HepG2 (cell line): ENCODE measurements at regions not wholly inside any gene's neighbourhood (a gene's known extent, or its start where the extent isn't known, plus 50 kb on each side); places are given as distances from the start of the nearest gene placed in this dataset.
"Not testable (repeated sequence)": the region's sequence is repeated elsewhere in the genome, so short reads cannot be mapped to it uniquely, and the experiment has no call there.

Source experiments
- ATAC-seq: fragments of 200-7000 bp; cut with Tn5 transposase; 3 replicates; pipeline ENCODE4 v1.9.1; 2020; ENCODE audit warnings: mild to moderate bottlenecking, moderate library complexity
- BruUV-seq: library from RNA; stranded (reverse); fragments of 400-500 nt; replicated peaks from 2 replicates; lab custom pipeline; 2021; lab: Mats Ljungman, UMichigan
- CTCF ChIA-PET: fragments of 300-600 bp; formaldehyde crosslinking; extraction: SDS; loops from one replicate; lab custom pipeline; 2021; ENCODE audit warnings: low total read pairs, inconsistent platforms, low intra/inter-chr PET ratio; lab: Yijun Ruan, JAX
- POLR2A ChIA-PET: fragments of 350-600 bp; sonication (Branson Sonifier 250); formaldehyde crosslinking; loops from one replicate; lab custom pipeline; 2020; ENCODE audit warnings: antibody characterized with exemption, inconsistent platforms; lab: Yijun Ruan, JAX
- DNase-seq: peaks from one replicate; pipeline ENCODE4 v3.0.0-alpha.2; 2015; ENCODE audit warnings: low spot score
- FAIRE-seq: peaks from 3 replicates; lab custom pipeline; 2011; peaks lifted over from hg19 to GRCh38; lab: Jason Lieb, UNC
- H2AFZ ChIP-seq: one replicate; pipeline ENCODE4 v1.6.1; 2011; ENCODE audit warnings: low read length, inconsistent platforms
- H3K27ac ChIP-seq: fragments of 300-600 bp; 3 replicates; pipeline ENCODE4 v1.8.0; 2011; ENCODE audit warnings: mixed run types, mild to moderate bottlenecking, mixed read lengths, low read length, inconsistent platforms; ENCODE audit not compliant: insufficient read depth; ENCODE audit errors: extremely low read length
- H3K27me3 ChIP-seq, 2 experiments: fragments of 200-600 bp in 1 of 2; 2 replicates in 1 of 2; 3 replicates in 1 of 2; pipeline versions ENCODE4 v1.6.0 to v1.8.0; 2011; ENCODE audit warnings: low read length in 2 of 2, mild to moderate bottlenecking in 2 of 2, moderate library complexity in 2 of 2, inconsistent platforms in 1 of 2; ENCODE audit not compliant: insufficient read depth in 2 of 2, control insufficient read depth in 1 of 2
- H3K36me3 ChIP-seq, 2 experiments: fragments of 200-600 bp in 1 of 2; replicated peaks in 1 of 2; 2 replicates in 1 of 2; 3 replicates in 1 of 2; pipeline versions ENCODE4 v1.5.1 to v1.8.0; 2011; ENCODE audit warnings: low read length in 2 of 2, inconsistent platforms in 1 of 2; ENCODE audit not compliant: insufficient read depth in 2 of 2, control insufficient read depth in 1 of 2
- H3K4me1 ChIP-seq: 2 replicates; pipeline ENCODE4 v1.5.1; 2012; ENCODE audit warnings: low read length, inconsistent platforms; ENCODE audit not compliant: insufficient read depth
- H3K4me2 ChIP-seq: 2 replicates; pipeline ENCODE4 v1.6.0; 2011; ENCODE audit warnings: low read depth, low read length, inconsistent platforms
- H3K4me3 ChIP-seq, 3 experiments: fragments of 200-600 bp in 1 of 3; sonication (generic), shearing (Covaris generic) in 1 of 3; replicated peaks in 1 of 3; 2 replicates each; pipeline ENCODE4 v1.5.1; 2011 to 2016; ENCODE audit warnings: low read length in 3 of 3, inconsistent platforms in 2 of 3, low read depth in 2 of 3, mild to moderate bottlenecking in 2 of 3, control low read depth in 1 of 3, mixed read lengths in 1 of 3; ENCODE audit not compliant: insufficient read depth in 1 of 3
- H3K79me2 ChIP-seq: one replicate; pipeline ENCODE4 v1.6.1; 2011; ENCODE audit warnings: low read length, inconsistent platforms; ENCODE audit not compliant: insufficient read depth
- H3K9ac ChIP-seq: 2 replicates; pipeline ENCODE4 v1.6.0; 2011; ENCODE audit warnings: mild to moderate bottlenecking, low read depth, low read length, inconsistent platforms; ENCODE audit not compliant: insufficient read depth
- H3K9me3 ChIP-seq: 2 replicates; pipeline ENCODE4 v1.5.1; 2012; ENCODE audit warnings: mild to moderate bottlenecking, low read length
- H4K20me1 ChIP-seq: 2 replicates; pipeline ENCODE4 v1.6.0; 2011; ENCODE audit warnings: inconsistent platforms, mild to moderate bottlenecking, low read length, moderate library complexity; ENCODE audit not compliant: insufficient read depth
- BORCS8-MEF2B ChIP-seq: sonication (generic); formaldehyde crosslinking; IDR thresholded peaks from 2 replicates; pipeline ENCODE4 v1.8.0; 2022; ENCODE audit warnings: mild to moderate bottlenecking, missing genetic modification reagents
- CCDC6 ChIP-seq: sonication (generic); formaldehyde crosslinking; IDR thresholded peaks from 2 replicates; pipeline ENCODE4 v1.8.1; 2022; ENCODE audit warnings: mild to moderate bottlenecking, missing genetic modification reagents, moderate library complexity
- HHEX ChIP-seq: IDR thresholded peaks from 2 replicates; pipeline ENCODE4 v1.6.1; 2016; ENCODE audit warnings: control low read depth
- PCBP1 ChIP-seq: fragments of 200-400 bp; formaldehyde crosslinking; IDR thresholded peaks from 2 replicates; pipeline ENCODE4 v1.6.1; 2017; ENCODE audit warnings: mild to moderate bottlenecking, low read depth, low read length, borderline replicate concordance
- PPARG ChIP-seq: conservative IDR thresholded peaks from 2 replicates; pipeline ENCODE4 v1.6.1; 2016; ENCODE audit warnings: missing biosample characterization, missing genetic modification reagents
- RARA ChIP-seq: IDR thresholded peaks from 2 replicates; pipeline ENCODE4 v1.6.1; 2016; ENCODE audit warnings: missing genetic modification reagents, missing compliant biosample characterization
- THAP7 ChIP-seq: sonication (generic); formaldehyde crosslinking; IDR thresholded peaks from 2 replicates; pipeline ENCODE4 v1.8.1; 2023; ENCODE audit warnings: mild to moderate bottlenecking, missing genetic modification reagents
- ZBTB10 ChIP-seq: sonication (generic); formaldehyde crosslinking; IDR thresholded peaks from 2 replicates; pipeline ENCODE4 v1.4.0; 2020; ENCODE audit warnings: missing genetic modification reagents, borderline replicate concordance
- ZNF577 ChIP-seq: sonication (generic); formaldehyde crosslinking; IDR thresholded peaks from 2 replicates; pipeline ENCODE4 v1.4.0; 2020; ENCODE audit warnings: mild to moderate bottlenecking, low read depth, missing genetic modification reagents, borderline replicate concordance
- ZNF589 ChIP-seq: sonication (generic); formaldehyde crosslinking; conservative IDR thresholded peaks from 2 replicates; pipeline ENCODE4 v1.8.0; 2022; ENCODE audit warnings: mild to moderate bottlenecking, moderate library complexity, missing genetic modification reagents
- ZNF607 ChIP-seq: sonication (generic); formaldehyde crosslinking; IDR thresholded peaks from 2 replicates; pipeline ENCODE4 v1.5.1; 2020; ENCODE audit warnings: missing genetic modification reagents, mild to moderate bottlenecking, borderline replicate concordance
- ZNF746 ChIP-seq: sonication (generic); formaldehyde crosslinking; IDR thresholded peaks from 2 replicates; pipeline ENCODE4 v1.8.0; 2022; ENCODE audit warnings: mild to moderate bottlenecking, missing genetic modification reagents
- ZNF782 ChIP-seq: sonication (generic); formaldehyde crosslinking; IDR thresholded peaks from 2 replicates; pipeline ENCODE4 v1.4.0; 2020; ENCODE audit warnings: missing genetic modification reagents, mild to moderate bottlenecking, borderline replicate concordance
- WGBS: methylation state at CpG from one replicate; pipeline ENCODE4 v1.1.6; 2017; ENCODE audit warnings: low lambda C conversion rate; 5-methylcytosine and 5-hydroxymethylcytosine counted together
- in situ Hi-C: cut with HindIII; loops from 2 replicates; pipeline ENCODE4 v1.10.0; 2017; ENCODE audit warnings: low pct_unique_long_range_greater_than_20kb; ENCODE audit not compliant: extremely low pct_ligation_motif_present
- intact Hi-C: fragments of 100-400 bp; cut with micrococcal nuclease; formaldehyde crosslinking; loops from one replicate; pipeline ENCODE4 v1.10.0; 2022; ENCODE audit not compliant: unreplicated experiment

- Histone ChIP-seq H3K9ac (no peak overlapping the region), H3K4me1 (no peaks in the 10 kb centered on the region), H2AFZ (no peak overlapping the region), H3K9me3 (peaks cover 32% of the 10 kb centered on the region), H3K27me3 (no peaks in the 10 kb centered on the region; a peak in 1 of 5 replicates), H3K36me3 (no peaks in the 10 kb centered on the region), H3K27ac (no peak overlapping the region), H3K4me3 (no peak overlapping the region), H4K20me1 (no peaks in the 10 kb centered on the region), H3K4me2 (no peak overlapping the region), H3K79me2 (no peaks in the 10 kb centered on the region)
- in situ Hi-C loops = no loop called here
- ATAC-seq = no peak
- intact Hi-C loops = no loop called here
- ChIA-PET POLR2A (no interaction called here), CTCF (no interaction called here)
- BruUV-seq = no TSS peak
- DNase-seq = no peak
- no peak for FAIRE-seq
- no peak for TF ChIP-seq BORCS8-MEF2B
- TF ChIP-seq ZNF589 (CRISPR knock-in tag) = no peak
- TF ChIP-seq ZBTB10 (CRISPR knock-in tag) = no peak
- TF ChIP-seq RARA = no peak
- no peak for TF ChIP-seq ZNF577 (CRISPR knock-in tag)
- no peak for TF ChIP-seq PPARG
- TF ChIP-seq PCBP1 = no peak
- TF ChIP-seq CCDC6 (CRISPR knock-in tag) = no peak
- no peak for TF ChIP-seq ZNF782 (CRISPR knock-in tag)
- TF ChIP-seq HHEX (CRISPR knock-in tag) = no peak
- TF ChIP-seq THAP7 (CRISPR knock-in tag) = no peak
- no peak for TF ChIP-seq ZNF746
- no peak for TF ChIP-seq ZNF607 (CRISPR knock-in tag)
- WGBS = 0% methylated on average over 2 of the region's 2 CpGs
These were observed 329.2 kb downstream of the DTHD1 start for GRCh38 chr4:36610628-36611027.

DNA sequence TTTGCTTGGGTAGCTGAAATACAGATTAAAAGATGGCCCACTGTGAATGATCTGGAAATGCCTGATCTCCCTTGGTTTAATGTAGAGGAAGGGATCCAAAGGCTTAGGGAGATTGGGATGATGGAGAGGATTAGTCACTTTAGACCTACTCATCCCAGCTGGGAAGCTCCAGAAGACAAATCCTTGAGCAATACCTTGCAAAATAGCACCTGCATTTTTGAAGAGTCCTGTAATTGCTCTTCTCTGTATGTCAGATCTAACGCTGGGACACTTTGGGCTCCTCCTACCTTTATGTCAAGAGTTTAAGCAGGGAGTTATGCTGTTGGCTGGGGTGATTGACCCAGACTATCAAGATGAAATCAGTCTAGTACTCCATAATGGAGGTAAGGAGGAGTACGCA, 331.7 kb downstream of the DTHD1 start:
- H3K36me3 ChIP-seq, H3K4me1 ChIP-seq, H3K4me2 ChIP-seq, BruUV-seq, ATAC-seq, DNase-seq, H3K27ac ChIP-seq, H3K9ac ChIP-seq, H3K27me3 ChIP-seq, H4K20me1 ChIP-seq, FAIRE-seq, H3K4me3 ChIP-seq, CTCF ChIA-PET, POLR2A ChIA-PET, in situ Hi-C loops, H2AFZ ChIP-seq, H3K79me2 ChIP-seq, intact Hi-C loops: not testable (repeated sequence)
- H3K9me3 ChIP-seq = peaks cover 30% of the 10 kb centered on the region
- 26% methylated on average over 2 of the region's 2 CpGs for WGBS
